GM18502 (cell line): ENCODE measurements at regions not wholly inside any gene's neighbourhood (a gene's known extent, or its start where the extent isn't known, plus 50 kb on each side); places are given as distances from the start of the nearest gene placed in this dataset.
"Not testable (repeated sequence)": the region's sequence is repeated elsewhere in the genome, so short reads cannot be mapped to it uniquely, and the experiment has no call there.

Source experiments
- ATAC-seq: cut with Tn5 transposase; IDR thresholded peaks from one replicate; pipeline ENCODE4 v1.9.1; 2021; ENCODE audit warnings: mild to moderate bottlenecking; ENCODE audit not compliant: unreplicated experiment, poor library complexity

GRCh38 chr5:82590112-82590511, 312.0 kb upstream of the RPS23 start:
- no peak for ATAC-seq

GRCh38 chr5:82586661-82587310, 308.6 kb upstream of the RPS23 start:
- no peak for ATAC-seq

GRCh38 chr5:82586181-82586580, 308.0 kb upstream of the RPS23 start:
- no peak for ATAC-seq

GRCh38 chr5:82584631-82585030, 306.5 kb upstream of the RPS23 start:
- ATAC-seq: no peak

- ATAC-seq: not testable (repeated sequence)
These were observed 305.2 kb upstream of the RPS23 start for GRCh38 chr5:82583331-82583730.

GRCh38 chr5:82564963-82565362, 286.8 kb upstream of the RPS23 start:
- ATAC-seq: no peak

GRCh38 chr5:82563745-82564144, 285.6 kb upstream of the RPS23 start:
- ATAC-seq: no peak

- no peak for ATAC-seq
These were observed 284.6 kb upstream of the RPS23 start for GRCh38 chr5:82562696-82563240.

- no peak for ATAC-seq
These were observed 283.6 kb upstream of the RPS23 start for GRCh38 chr5:82561797-82562196.

- ATAC-seq: no peak
These were observed 282.8 kb upstream of the RPS23 start for GRCh38 chr5:82560969-82561368.

- no peak for ATAC-seq
These were observed 282.4 kb upstream of the RPS23 start for GRCh38 chr5:82560561-82560960.

- no peak for ATAC-seq
These were observed 273.8 kb upstream of the RPS23 start for GRCh38 chr5:82551840-82552385.

GRCh38 chr5:82551192-82551591, 273.0 kb upstream of the RPS23 start:
- no peak for ATAC-seq

GRCh38 chr5:82549263-82549662, 271.1 kb upstream of the RPS23 start:
- ATAC-seq: no peak

GRCh38 chr5:82544004-82544403, 265.9 kb upstream of the RPS23 start:
- ATAC-seq: no peak

- ATAC-seq: no peak
These were observed 262.1 kb upstream of the RPS23 start for GRCh38 chr5:82540301-82540700.

GRCh38 chr5:82538339-82539034, 260.3 kb upstream of the RPS23 start:
- no peak for ATAC-seq

GRCh38 chr5:82537687-82538306, 259.6 kb upstream of the RPS23 start:
- no peak for ATAC-seq

- no peak for ATAC-seq
These were observed 256.8 kb upstream of the RPS23 start for GRCh38 chr5:82534986-82535385.

- ATAC-seq: not testable (repeated sequence)
These were observed 253.9 kb upstream of the RPS23 start for GRCh38 chr5:82532075-82532474.

- no peak for ATAC-seq
These were observed 248.4 kb upstream of the RPS23 start for GRCh38 chr5:82526540-82526939.
